ENCODE measurements at regions not wholly inside any gene's neighbourhood (a gene's known extent, or its start where the extent isn't known, plus 50 kb on each side); places are given as distances from the start of the nearest gene placed in this dataset.

DNA sequence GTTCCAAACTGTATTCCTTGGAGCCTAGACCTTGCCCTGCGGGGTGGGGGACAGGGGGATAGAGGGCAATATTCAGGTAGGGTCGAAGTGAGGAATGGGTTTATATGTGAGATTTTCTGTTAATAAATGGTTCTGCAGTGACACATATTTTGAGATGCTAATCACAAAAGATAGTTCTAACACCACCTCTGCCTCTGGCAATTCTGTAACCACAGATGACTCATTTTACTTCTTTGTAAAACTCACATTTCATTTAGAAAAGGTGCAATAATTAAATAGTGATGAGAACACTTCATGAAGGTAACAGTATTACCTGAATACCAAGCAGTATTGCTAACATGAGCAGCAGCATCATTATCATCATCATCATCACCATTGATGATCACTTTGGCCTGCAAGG, 306.6 kb downstream of the SUCLG1 start:
- TF ChIP-seq, protein P1, sequence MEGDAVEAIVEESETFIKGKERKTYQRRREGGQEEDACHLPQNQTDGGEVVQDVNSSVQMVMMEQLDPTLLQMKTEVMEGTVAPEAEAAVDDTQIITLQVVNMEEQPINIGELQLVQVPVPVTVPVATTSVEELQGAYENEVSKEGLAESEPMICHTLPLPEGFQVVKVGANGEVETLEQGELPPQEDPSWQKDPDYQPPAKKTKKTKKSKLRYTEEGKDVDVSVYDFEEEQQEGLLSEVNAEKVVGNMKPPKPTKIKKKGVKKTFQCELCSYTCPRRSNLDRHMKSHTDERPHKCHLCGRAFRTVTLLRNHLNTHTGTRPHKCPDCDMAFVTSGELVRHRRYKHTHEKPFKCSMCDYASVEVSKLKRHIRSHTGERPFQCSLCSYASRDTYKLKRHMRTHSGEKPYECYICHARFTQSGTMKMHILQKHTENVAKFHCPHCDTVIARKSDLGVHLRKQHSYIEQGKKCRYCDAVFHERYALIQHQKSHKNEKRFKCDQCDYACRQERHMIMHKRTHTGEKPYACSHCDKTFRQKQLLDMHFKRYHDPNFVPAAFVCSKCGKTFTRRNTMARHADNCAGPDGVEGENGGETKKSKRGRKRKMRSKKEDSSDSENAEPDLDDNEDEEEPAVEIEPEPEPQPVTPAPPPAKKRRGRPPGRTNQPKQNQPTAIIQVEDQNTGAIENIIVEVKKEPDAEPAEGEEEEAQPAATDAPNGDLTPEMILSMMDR (IDR thresholded peaks at IDR 0.05): no peak
- no peak for TF ChIP-seq POLR2A (IDR thresholded peaks at IDR 0.05)

Data from heart left ventricle (tissue), 13 donors.